WTC11 (cell line): ENCODE measurements at regions not wholly inside any gene's neighbourhood (a gene's known extent, or its start where the extent isn't known, plus 50 kb on each side); places are given as distances from the start of the nearest gene placed in this dataset.

ENCODE experiments used
- ATF6 ChIP-seq: sonication (generic); formaldehyde crosslinking; IDR thresholded peaks from 2 replicates; pipeline ENCODE4 v1.8.1; 2023; ENCODE audit warnings: mild to moderate bottlenecking, missing genetic modification reagents
- CBFB ChIP-seq: sonication (generic); formaldehyde crosslinking; IDR thresholded peaks from 2 replicates; pipeline ENCODE4 v1.8.1; 2022; ENCODE audit warnings: mild to moderate bottlenecking, low read depth, missing genetic modification reagents
- ELF4 ChIP-seq: sonication (generic); formaldehyde crosslinking; IDR thresholded peaks from 2 replicates; pipeline ENCODE4 v1.8.1; 2022; ENCODE audit warnings: low read depth, mild to moderate bottlenecking, moderate library complexity, missing genetic modification reagents
- JUN ChIP-seq: sonication (generic); formaldehyde crosslinking; IDR thresholded peaks from 2 replicates; pipeline ENCODE4 v1.8.0; 2023; ENCODE audit warnings: mild to moderate bottlenecking, missing genetic modification reagents
- NFYB ChIP-seq: sonication (generic); formaldehyde crosslinking; conservative IDR thresholded peaks from 2 replicates; pipeline ENCODE4 v1.8.0; 2022; ENCODE audit warnings: low read depth, missing genetic modification reagents
- NR1H2 ChIP-seq: sonication (generic); formaldehyde crosslinking; IDR thresholded peaks from 2 replicates; pipeline ENCODE4 v1.9.0; 2021; ENCODE audit warnings: mild to moderate bottlenecking, moderate library complexity, missing genetic modification reagents
- PREB ChIP-seq: sonication (generic); formaldehyde crosslinking; IDR thresholded peaks from 2 replicates; pipeline ENCODE4 v1.8.1; 2022; ENCODE audit warnings: mild to moderate bottlenecking, missing genetic modification reagents, moderate library complexity, borderline replicate concordance
- STAT6 ChIP-seq: sonication (generic); formaldehyde crosslinking; conservative IDR thresholded peaks from 2 replicates; pipeline ENCODE4 v1.8.1; 2023; ENCODE audit warnings: mild to moderate bottlenecking, low read depth, missing genetic modification reagents, moderate library complexity
- TCF7 ChIP-seq: sonication (generic); formaldehyde crosslinking; IDR thresholded peaks from 2 replicates; pipeline ENCODE4 v1.8.0; 2022; ENCODE audit warnings: mild to moderate bottlenecking, low read depth, missing genetic modification reagents, moderate library complexity
- USF2 ChIP-seq: sonication (generic); formaldehyde crosslinking; IDR thresholded peaks from 2 replicates; pipeline ENCODE4 v1.8.1; 2023; ENCODE audit warnings: mild to moderate bottlenecking, missing genetic modification reagents, moderate library complexity
- ZNF512 ChIP-seq: sonication (generic); formaldehyde crosslinking; IDR thresholded peaks from 2 replicates; pipeline ENCODE4 v1.8.1; 2022; ENCODE audit warnings: missing genetic modification reagents, borderline replicate concordance
- TF ChIP-seq, protein P1 (sequence below): fragments of 200-600 bp; IDR thresholded peaks from 2 replicates; pipeline ENCODE4 v1.8.0; 2022; ENCODE audit warnings: antibody characterized with exemption
- TF ChIP-seq, protein P2 (sequence below): sonication (generic); formaldehyde crosslinking; IDR thresholded peaks from 2 replicates; pipeline ENCODE4 v1.8.1; 2022; ENCODE audit warnings: low read depth, missing genetic modification reagents, borderline replicate concordance

- TF ChIP-seq, protein P1, sequence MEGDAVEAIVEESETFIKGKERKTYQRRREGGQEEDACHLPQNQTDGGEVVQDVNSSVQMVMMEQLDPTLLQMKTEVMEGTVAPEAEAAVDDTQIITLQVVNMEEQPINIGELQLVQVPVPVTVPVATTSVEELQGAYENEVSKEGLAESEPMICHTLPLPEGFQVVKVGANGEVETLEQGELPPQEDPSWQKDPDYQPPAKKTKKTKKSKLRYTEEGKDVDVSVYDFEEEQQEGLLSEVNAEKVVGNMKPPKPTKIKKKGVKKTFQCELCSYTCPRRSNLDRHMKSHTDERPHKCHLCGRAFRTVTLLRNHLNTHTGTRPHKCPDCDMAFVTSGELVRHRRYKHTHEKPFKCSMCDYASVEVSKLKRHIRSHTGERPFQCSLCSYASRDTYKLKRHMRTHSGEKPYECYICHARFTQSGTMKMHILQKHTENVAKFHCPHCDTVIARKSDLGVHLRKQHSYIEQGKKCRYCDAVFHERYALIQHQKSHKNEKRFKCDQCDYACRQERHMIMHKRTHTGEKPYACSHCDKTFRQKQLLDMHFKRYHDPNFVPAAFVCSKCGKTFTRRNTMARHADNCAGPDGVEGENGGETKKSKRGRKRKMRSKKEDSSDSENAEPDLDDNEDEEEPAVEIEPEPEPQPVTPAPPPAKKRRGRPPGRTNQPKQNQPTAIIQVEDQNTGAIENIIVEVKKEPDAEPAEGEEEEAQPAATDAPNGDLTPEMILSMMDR = no peak
- TF ChIP-seq ATF6 (no peak), CBFB (no peak), TCF7 (CRISPR knock-in tag) (no peak), ELF4 (no peak), STAT6 (CRISPR knock-in tag) (no peak), PREB (CRISPR knock-in tag) (no peak), ZNF512 (CRISPR knock-in tag) (no peak), NFYB (CRISPR knock-in tag) (no peak), NR1H2 (no peak), JUN (CRISPR knock-in tag) (no peak), USF2 (CRISPR knock-in tag) (no peak)
- TF ChIP-seq, protein P2, sequence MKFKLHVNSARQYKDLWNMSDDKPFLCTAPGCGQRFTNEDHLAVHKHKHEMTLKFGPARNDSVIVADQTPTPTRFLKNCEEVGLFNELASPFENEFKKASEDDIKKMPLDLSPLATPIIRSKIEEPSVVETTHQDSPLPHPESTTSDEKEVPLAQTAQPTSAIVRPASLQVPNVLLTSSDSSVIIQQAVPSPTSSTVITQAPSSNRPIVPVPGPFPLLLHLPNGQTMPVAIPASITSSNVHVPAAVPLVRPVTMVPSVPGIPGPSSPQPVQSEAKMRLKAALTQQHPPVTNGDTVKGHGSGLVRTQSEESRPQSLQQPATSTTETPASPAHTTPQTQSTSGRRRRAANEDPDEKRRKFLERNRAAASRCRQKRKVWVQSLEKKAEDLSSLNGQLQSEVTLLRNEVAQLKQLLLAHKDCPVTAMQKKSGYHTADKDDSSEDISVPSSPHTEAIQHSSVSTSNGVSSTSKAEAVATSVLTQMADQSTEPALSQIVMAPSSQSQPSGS = no peak
Measured at GRCh38 chr10:33391611-33392465, 57.4 kb upstream of the NRP1 start.
